ENCODE measurements at regions not wholly inside any gene's neighbourhood (a gene's known extent, or its start where the extent isn't known, plus 50 kb on each side); places are given as distances from the start of the nearest gene placed in this dataset.

GRCh38 chr22:49640366-49641095, 187.1 kb downstream of the BRD1 start:
- no peak for DNase-seq (ENCODE audit: low read depth)

GRCh38 chr22:49639956-49640355, 187.7 kb downstream of the BRD1 start:
- DNase-seq (ENCODE audit: low read depth), result no peak

GRCh38 chr22:49638788-49639187, 188.9 kb downstream of the BRD1 start:
- DNase-seq (ENCODE audit: low read depth), result peak; percentile 41

- DNase-seq (ENCODE audit: low read depth), result no peak
Measured at GRCh38 chr22:49638001-49638400, 189.7 kb downstream of the BRD1 start.

GRCh38 chr22:49637255-49637760, 190.4 kb downstream of the BRD1 start:
- no peak for DNase-seq (ENCODE audit: low read depth)

- no peak for DNase-seq (ENCODE audit: low read depth)
Measured at GRCh38 chr22:49636649-49637048, 191.0 kb downstream of the BRD1 start.

- DNase-seq (ENCODE audit: low read depth), result no peak
Measured at GRCh38 chr22:49636214-49636613, 191.5 kb downstream of the BRD1 start.

GRCh38 chr22:49634006-49634772, 193.5 kb downstream of the BRD1 start:
- DNase-seq (ENCODE audit: low read depth), result no peak

GRCh38 chr22:49633010-49633324, 194.7 kb downstream of the BRD1 start:
- DNase-seq (ENCODE audit: low read depth), result no peak

GRCh38 chr22:49632199-49633009, 195.3 kb downstream of the BRD1 start:
- DNase-seq (ENCODE audit: low read depth), result peak; percentile 8

- no peak for DNase-seq (ENCODE audit: low read depth)
Measured at GRCh38 chr22:49630448-49630946, 197.2 kb downstream of the BRD1 start.

GRCh38 chr22:49629586-49630447, 197.9 kb downstream of the BRD1 start:
- DNase-seq (ENCODE audit: low read depth), result no peak

- DNase-seq (ENCODE audit: low read depth), result no peak
Measured at GRCh38 chr22:49629261-49629570, 198.5 kb downstream of the BRD1 start.

GRCh38 chr22:49628391-49629260, 199.0 kb downstream of the BRD1 start:
- DNase-seq (ENCODE audit: low read depth), result no peak

GRCh38 chr22:49627217-49628181, 200.2 kb downstream of the BRD1 start:
- DNase-seq (ENCODE audit: low read depth), result no peak

GRCh38 chr22:49626361-49627216, 201.1 kb downstream of the BRD1 start:
- DNase-seq (ENCODE audit: low read depth), result no peak

GRCh38 chr22:49624421-49625177, 203.1 kb downstream of the BRD1 start:
- no peak for DNase-seq (ENCODE audit: low read depth)
